Esophagus muscularis mucosa (tissue), 4 donors: ENCODE measurements at regions not wholly inside any gene's neighbourhood (a gene's known extent, or its start where the extent isn't known, plus 50 kb on each side); places are given as distances from the start of the nearest gene placed in this dataset.

Experiments
- CTCF ChIP-seq, 3 experiments: fragments of 200-600 bp in 2 of 3; fragments of 450-650 bp in 1 of 3; sonication (generic) in 2 of 3; IDR thresholded peaks; one replicate each; pipeline ENCODE4 v1.5.1; 2017 to 2019; ENCODE audit warnings: antibody characterized with exemption in 3 of 3, mild to moderate bottlenecking in 2 of 3, moderate library complexity in 1 of 3
- EP300 ChIP-seq: sonication (generic); formaldehyde crosslinking; IDR thresholded peaks from one replicate; pipeline ENCODE4 v1.6.1; 2017; ENCODE audit warnings: antibody characterized with exemption
- POLR2A ChIP-seq: fragments of 450-650 bp; IDR thresholded peaks from one replicate; pipeline ENCODE4 v1.6.1; 2017; ENCODE audit warnings: antibody characterized with exemption, moderate library complexity, mild to moderate bottlenecking, low read depth

GRCh38 chr1:116824631-116825206 lies 70.5 kb downstream of the CD2 start:
- no peak for TF ChIP-seq CTCF (IDR thresholded peaks at IDR 0.05)
- TF ChIP-seq EP300, result no peak
- no peak for TF ChIP-seq POLR2A
